Posterior cingulate gyrus (tissue), 11 donors: ENCODE measurements at regions not wholly inside any gene's neighbourhood (a gene's known extent, or its start where the extent isn't known, plus 50 kb on each side); places are given as distances from the start of the nearest gene placed in this dataset.
"Not testable (repeated sequence)": the region's sequence is repeated elsewhere in the genome, so short reads cannot be mapped to it uniquely, and the experiment has no call there.

ENCODE experiments used
- DNase-seq, 10 donors: peaks; one replicate each; pipeline versions ENCODE4 v3.0.0 to v3.0.0-alpha.2; 2020 to 2021; ENCODE audit warnings: mixed read lengths in 3 of 10
- intact Hi-C: fragments of 100-400 bp; cut with DNase I; formaldehyde crosslinking; loops from one replicate; pipeline ENCODE4 v1.15.1; 2023

DNA sequence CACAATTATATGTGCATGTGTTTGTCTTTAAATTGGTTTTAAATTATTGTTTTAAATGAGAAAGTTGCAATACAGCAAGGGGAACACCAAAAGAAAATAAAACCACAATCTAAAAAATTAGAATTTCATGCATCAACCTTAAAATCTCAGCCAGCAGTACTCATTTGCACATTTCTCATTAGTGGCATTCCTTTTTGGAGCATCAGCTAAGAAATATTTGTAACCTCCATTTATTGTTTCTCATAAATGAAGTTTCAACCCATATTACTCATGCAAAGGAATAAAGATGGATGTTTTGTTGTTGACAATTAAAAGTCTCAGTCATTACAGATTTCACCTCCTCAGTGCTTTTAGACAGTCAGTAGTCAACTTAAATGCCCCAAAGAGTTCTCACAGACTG, 160.1 kb downstream of the TBX15 start:
- intact Hi-C loops: no loop called here
- no peak for DNase-seq

GRCh38 chr1:118827636-118828035, 160.5 kb downstream of the TBX15 start:
- DNase-seq: no peak
- intact Hi-C loops: no loop called here

DNA sequence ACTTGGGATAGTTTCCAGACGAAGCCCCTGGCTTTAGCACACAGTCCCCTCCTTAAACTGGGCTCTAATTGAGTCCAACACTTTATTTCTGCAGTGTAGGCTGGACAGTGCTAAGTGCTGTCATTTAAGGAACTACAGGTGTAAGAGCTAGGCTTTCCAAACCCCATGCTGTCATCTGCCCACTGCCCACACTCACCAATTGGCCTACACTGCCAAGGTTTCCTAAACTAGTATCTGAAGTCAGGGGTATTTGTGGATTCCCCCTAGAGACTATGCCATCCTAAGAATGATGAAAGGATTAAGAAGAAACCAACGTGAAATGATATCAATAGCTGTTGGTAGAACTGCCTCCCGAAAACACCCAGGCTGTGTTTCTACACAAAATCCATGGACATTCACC, 160.9 kb downstream of the TBX15 start:
- DNase-seq: no peak
- intact Hi-C loops: no loop called here

GRCh38 chr1:118826669-118827068, 161.5 kb downstream of the TBX15 start:
- intact Hi-C loops: no loop called here

DNA sequence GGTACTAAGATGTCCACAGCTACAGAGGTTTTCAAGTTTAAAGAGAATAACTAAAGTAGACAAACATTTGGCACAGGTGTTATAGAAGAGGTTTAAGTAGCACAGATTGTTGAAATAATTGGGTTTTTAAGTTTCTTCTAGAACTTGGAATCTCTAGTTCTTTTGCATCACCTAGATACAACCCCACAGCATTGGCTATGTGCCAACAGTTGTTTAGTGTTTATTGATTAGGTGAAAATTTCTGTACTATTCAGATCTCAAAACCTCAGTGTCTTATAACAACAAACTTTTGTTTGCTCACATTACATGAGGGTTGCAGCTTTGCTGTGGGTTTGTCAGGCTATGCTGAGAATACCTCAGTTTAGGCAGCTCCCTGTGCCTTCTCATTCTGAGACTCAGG, 162.5 kb downstream of the TBX15 start:
- DNase-seq: no peak
- intact Hi-C loops: no loop called here

More at GRCh38 chr1:118826669-118827068, 161.5 kb downstream of the TBX15 start:
- DNase-seq: no peak

GRCh38 chr1:118821801-118822200, 166.3 kb downstream of the TBX15 start:
- no peak for DNase-seq
- intact Hi-C loops: no loop called here

- intact Hi-C loops: no loop called here
- DNase-seq: no peak
Measured at GRCh38 chr1:118820864-118821263, 167.3 kb downstream of the TBX15 start.

- intact Hi-C loops: no loop called here
- no peak for DNase-seq
Measured at GRCh38 chr1:118815909-118816308, 172.2 kb downstream of the TBX15 start.

DNA sequence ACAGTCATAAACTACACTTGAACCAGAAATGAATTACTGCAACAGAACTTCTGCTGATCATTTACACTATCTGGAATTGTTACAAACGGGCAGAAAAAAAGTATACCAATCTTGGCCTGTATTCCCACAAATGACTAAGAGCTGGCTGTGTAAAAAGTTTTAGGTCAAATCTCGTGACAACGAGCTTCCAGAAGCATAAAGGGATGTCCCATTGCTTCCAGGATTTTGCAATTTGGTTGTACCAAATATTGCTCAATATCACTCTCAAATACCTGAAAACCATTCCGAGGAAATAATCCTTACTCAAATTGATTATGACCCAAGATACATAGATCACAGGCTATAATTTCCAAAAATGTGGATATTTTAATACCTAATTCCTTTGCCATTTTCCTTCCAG, 175.6 kb downstream of the TBX15 start:
- no peak for DNase-seq
- intact Hi-C loops: no loop called here

DNA sequence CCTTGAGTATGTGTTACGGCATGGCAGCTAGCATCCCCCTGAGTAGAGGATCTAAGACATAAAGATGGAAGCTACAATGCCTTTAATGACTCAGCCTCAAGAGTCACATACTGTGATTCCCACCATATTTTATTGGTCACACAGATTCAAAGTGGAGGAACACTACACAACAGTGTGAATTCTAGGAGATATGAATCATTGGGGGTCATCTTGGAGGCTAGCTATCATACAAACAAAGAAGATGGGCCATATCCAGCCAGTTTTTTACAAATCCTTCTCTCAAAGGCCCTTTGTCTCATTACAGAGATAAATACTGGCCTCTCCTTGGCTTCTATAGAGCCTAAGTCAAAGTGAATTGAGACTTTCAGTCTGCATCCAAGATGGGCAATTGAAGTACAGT, 177.0 kb downstream of the TBX15 start:
- intact Hi-C loops: no loop called here
- DNase-seq: no peak

DNA sequence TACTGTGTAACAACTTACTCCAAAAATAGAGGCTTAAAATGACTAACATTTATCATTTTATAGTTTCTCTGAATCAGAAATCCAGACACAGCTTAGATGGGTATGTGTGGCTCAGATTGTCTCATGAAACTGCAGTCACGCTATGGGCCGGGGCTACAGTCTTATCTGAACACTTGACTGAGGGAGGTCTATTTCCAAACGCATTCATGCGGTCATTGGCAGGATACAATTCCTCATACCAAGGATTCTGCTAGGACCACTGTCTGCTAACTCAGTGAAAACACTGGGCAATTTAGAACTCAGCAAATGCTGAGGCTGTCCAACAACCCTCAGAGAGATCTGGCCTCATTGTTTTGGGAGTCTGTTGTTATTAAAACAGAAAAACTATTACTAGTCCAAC, 178.6 kb downstream of the TBX15 start:
- DNase-seq: no peak
- intact Hi-C loops: no loop called here

DNA sequence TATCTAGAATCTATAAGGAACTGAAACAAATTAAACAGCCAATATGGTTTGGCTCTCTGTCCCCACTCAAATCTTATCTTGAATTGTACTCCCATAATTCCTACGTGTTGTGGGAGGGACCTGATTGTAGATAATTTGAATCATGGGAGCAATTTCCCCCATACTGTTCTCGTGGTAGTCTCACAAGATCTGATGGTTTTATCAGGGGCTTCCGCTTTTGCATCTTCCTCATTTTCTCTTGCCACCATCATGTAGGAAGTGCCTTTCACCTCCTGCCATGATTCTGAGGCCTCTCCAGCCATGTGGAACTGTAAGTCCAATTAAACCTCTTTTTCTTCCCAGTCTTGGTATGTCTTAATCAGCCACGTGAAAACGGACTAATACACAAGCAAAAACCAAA, 185.0 kb downstream of the TBX15 start:
- DNase-seq, intact Hi-C loops: not testable (repeated sequence)

GRCh38 chr1:118791094-118791691, 196.9 kb downstream of the TBX15 start:
- no peak for DNase-seq
- intact Hi-C loops: no loop called here

- DNase-seq: no peak
- intact Hi-C loops: no loop called here
Measured at GRCh38 chr1:118788463-118788862, 199.7 kb downstream of the TBX15 start.

DNA sequence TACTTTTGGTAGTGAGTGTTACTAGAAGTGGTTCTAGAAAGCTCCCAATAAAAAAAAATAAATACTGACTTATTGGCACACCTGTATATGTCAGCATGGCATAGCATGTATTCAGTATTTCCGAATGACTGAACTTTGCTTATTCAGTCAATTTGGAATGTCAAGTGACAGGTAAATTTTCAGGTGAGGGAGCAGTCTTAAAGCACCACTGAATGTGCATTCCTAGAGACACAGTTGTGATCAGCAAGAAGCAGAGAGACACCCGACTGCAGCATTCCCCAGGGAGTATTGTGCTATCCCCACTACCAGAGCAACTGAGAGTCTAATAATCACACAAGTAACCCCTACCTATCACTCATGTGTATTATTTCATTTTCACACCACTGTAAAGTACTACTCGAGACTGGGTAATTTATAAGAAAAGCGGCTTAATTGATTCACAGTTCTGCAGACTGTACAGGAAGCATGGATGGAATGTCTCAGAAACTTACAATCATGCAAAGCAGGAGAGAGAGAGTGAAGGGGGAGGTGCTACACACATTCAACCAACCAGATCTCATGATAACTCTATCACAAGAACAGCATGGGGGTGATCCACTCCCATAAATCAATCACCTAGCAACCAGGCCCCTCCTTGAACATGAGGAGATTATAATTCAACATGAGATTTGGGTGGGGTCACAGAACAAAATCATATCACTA, 201.5 kb downstream of the TBX15 start:
- intact Hi-C loops: no loop called here
- no peak for DNase-seq

GRCh38 chr1:118785246-118785645, 202.9 kb downstream of the TBX15 start:
- intact Hi-C loops: no loop called here
- peak in 2 of 10 donors; percentile 57 to 70 for DNase-seq

GRCh38 chr1:118783095-118783758, 204.9 kb downstream of the TBX15 start:
- no peak for DNase-seq

GRCh38 chr1:118773656-118774055, 214.5 kb downstream of the TBX15 start:
- intact Hi-C loops: no loop called here
- DNase-seq: no peak

More at GRCh38 chr1:118783095-118783758, 204.9 kb downstream of the TBX15 start:
- intact Hi-C loops: no loop called here

- DNase-seq: no peak
- intact Hi-C loops: no loop called here
Measured at GRCh38 chr1:118767971-118768370, 220.2 kb downstream of the TBX15 start.

DNA sequence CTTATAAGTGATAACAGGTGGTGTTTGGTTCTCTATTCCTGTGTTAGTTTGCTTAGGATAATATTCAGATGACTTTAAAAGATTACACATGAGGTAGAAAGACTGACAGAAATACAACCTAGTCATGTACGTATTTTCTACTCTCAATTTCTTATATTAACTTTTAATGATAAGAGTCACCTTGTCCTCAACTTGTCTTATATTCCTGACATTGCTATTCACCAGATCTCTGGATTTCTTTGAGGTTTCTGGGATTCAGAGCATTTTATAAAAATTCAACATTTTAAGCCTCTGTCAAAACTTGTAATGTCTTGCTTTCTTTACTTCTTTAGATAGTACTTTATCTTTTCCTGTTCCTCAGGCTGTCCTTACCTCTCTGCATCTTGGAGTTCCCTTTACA, 234.2 kb downstream of the TBX15 start:
- DNase-seq: no peak
- intact Hi-C loops: no loop called here

GRCh38 chr1:118751166-118751565, 237.0 kb downstream of the TBX15 start:
- intact Hi-C loops: no loop called here
- DNase-seq: no peak

- intact Hi-C loops: no loop called here
- DNase-seq: no peak
Measured at GRCh38 chr1:118744420-118744819, 243.7 kb downstream of the TBX15 start.
